Activated T-cell treated with anti-CD3 and anti-CD28 coated beads, Interleukin-2, amount 50 U/mL, for 24 hours (primary cell): ENCODE measurements at regions not wholly inside any gene's neighbourhood (a gene's known extent, or its start where the extent isn't known, plus 50 kb on each side); places are given as distances from the start of the nearest gene placed in this dataset.

ENCODE experiments used
- DNase-seq: peaks from one replicate; pipeline ENCODE4 v3.0.0-alpha.2; 2020
- H3K27ac Mint-ChIP-seq: 2 replicates; pipeline ENCODE4 v1.8.0; 2020; ENCODE audit warnings: mild to moderate bottlenecking, mixed read lengths
- H3K27me3 Mint-ChIP-seq: 2 replicates; pipeline ENCODE4 v1.8.0; 2020; ENCODE audit warnings: mixed read lengths
- H3K36me3 Mint-ChIP-seq: 2 replicates; pipeline ENCODE4 v1.8.0; 2020; ENCODE audit warnings: low read depth, mixed read lengths
- H3K4me1 Mint-ChIP-seq: 2 replicates; pipeline ENCODE4 v1.8.0; 2020; ENCODE audit warnings: low read depth, mixed read lengths
- H3K4me3 Mint-ChIP-seq: 2 replicates; pipeline ENCODE4 v1.8.0; 2020; ENCODE audit warnings: mild to moderate bottlenecking, moderate library complexity, mixed read lengths
- H3K9me3 Mint-ChIP-seq: 2 replicates; pipeline ENCODE4 v1.8.0; 2020; ENCODE audit warnings: mixed read lengths

DNA sequence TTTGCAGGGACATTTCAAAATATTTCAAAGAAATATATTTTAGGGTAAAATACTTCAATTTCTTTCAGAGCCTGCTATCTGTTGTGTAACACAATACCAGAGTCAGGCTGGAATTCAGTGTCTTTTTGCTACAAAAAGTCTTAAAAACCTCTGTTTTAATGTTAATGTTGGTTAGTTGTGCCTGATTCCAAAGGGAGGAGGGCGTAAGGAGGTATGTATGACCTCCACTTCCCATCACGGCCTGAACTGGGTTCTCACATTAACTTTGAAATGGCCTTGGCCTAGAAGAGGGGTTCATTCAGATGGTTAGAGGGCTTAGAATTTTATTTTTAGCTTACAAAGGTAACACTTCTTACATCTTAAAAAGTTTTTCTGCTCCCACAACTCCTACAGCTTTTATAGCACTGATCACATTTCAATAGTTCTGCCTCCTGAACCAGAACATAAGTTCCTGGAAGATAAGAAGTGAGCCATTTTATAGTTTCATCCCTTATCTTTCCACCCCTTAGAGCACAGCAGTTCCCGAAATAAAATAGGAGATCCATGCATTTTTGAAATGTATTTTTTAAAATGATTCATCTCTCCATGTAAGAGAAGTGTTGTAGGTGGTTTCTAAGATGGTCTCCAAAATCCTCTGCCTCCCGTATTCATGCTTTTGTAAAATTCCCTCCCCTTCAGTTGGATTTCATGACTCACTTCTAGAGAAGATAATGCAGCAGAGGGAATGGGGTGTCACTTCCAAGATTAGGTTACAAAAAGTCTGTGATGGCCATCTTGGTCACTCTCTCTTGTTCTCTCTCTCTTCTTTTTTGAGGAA, 543.1 kb upstream of the NECTIN3 start:
- no peak for DNase-seq
- no peak overlapping the region for H3K4me3 Mint-ChIP-seq
- H3K4me1 Mint-ChIP-seq = no peaks in the 10 kb centered on the region
- H3K27me3 Mint-ChIP-seq = no peaks in the 10 kb centered on the region
- H3K27ac Mint-ChIP-seq = no peak overlapping the region
- H3K9me3 Mint-ChIP-seq = no peaks in the 10 kb centered on the region
- no peaks in the 10 kb centered on the region for H3K36me3 Mint-ChIP-seq

DNA sequence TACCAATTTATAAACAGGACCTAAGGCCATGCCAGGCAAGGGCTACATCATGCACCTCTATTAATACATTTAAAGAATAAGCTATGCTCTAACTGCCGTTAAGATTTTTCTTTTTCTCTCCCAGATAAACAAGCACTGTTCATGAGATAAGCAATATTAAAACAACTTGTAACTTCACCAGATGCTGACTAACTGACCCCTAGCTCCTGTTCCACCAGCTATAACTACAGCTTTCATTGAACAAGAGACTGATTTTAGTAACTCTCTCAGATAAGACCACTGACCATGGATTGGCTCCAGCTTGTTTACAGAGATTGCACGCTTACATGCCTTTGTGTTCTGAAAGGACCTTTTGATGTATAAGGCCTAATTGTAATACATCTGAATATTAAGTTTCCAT, 540.7 kb upstream of the NECTIN3 start:
- no peak for DNase-seq
- no peak overlapping the region for H3K27ac Mint-ChIP-seq
- no peaks in the 10 kb centered on the region for H3K36me3 Mint-ChIP-seq
- H3K27me3 Mint-ChIP-seq = no peaks in the 10 kb centered on the region
- no peaks in the 10 kb centered on the region for H3K4me1 Mint-ChIP-seq
- no peaks in the 10 kb centered on the region for H3K9me3 Mint-ChIP-seq
- H3K4me3 Mint-ChIP-seq = no peak overlapping the region

- Mint-ChIP-seq H3K9me3 (no peaks in the 10 kb centered on the region), H3K36me3 (no peaks in the 10 kb centered on the region), H3K27ac (no peak overlapping the region), H3K27me3 (no peaks in the 10 kb centered on the region), H3K4me1 (no peaks in the 10 kb centered on the region), H3K4me3 (no peak overlapping the region)
- no peak for DNase-seq
Observed at GRCh38 chr3:110533089-110533488, 538.5 kb upstream of the NECTIN3 start.

- Mint-ChIP-seq H3K9me3 (no peaks in the 10 kb centered on the region), H3K4me1 (no peaks in the 10 kb centered on the region), H3K36me3 (no peaks in the 10 kb centered on the region), H3K27ac (no peak overlapping the region), H3K4me3 (no peak overlapping the region), H3K27me3 (peaks cover 9% of the 10 kb centered on the region)
- no peak for DNase-seq
Observed at GRCh38 chr3:110542552-110543150, 529.0 kb upstream of the NECTIN3 start.

DNA sequence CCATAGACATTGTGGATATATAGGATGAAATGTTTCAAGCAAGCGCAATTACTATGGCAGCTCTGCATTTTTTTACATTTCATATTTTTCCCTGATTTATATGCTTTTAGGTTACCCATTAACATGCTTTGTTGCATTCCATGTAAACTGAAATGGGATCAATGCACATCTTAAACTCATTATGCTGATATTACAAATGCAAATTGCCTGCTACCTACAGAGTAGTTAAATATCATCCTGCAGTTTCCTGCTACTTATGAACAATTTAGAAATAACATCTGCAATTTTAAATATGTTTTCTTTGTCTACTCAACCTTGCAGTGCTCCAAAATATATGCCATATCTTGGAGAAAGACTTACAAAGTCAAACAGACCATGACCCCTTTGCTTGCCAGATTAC, 526.9 kb upstream of the NECTIN3 start:
- Mint-ChIP-seq H3K36me3 (no peaks in the 10 kb centered on the region), H3K27me3 (peaks cover 14% of the 10 kb centered on the region), H3K4me1 (no peaks in the 10 kb centered on the region)

DNA sequence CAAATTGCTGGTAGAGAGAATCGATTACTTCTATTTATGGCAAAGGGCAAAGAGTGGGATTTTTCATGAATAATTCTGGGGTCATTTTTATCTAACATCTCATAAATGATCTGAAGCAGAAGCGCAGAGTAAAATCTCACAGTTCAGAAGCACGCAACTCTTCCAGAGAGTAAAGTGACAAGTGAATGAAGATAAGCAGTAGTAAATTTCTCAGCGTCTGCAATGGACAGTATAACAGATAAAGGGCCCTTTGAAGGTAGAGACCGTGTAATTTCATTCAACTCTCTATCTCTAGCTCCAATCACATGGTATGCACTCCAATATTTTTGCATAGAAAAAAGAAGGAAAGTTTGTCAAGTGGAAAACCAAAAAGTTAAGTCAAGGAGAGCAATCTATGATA, 521.1 kb upstream of the NECTIN3 start:
- Mint-ChIP-seq H3K27ac (no peak overlapping the region), H3K27me3 (peaks cover 8% of the 10 kb centered on the region), H3K9me3 (no peaks in the 10 kb centered on the region), H3K4me3 (no peak overlapping the region), H3K36me3 (no peaks in the 10 kb centered on the region), H3K4me1 (no peaks in the 10 kb centered on the region)
- no peak for DNase-seq

More for the DNA sequence above, 526.9 kb upstream of the NECTIN3 start:
- no peak for DNase-seq
- H3K9me3 Mint-ChIP-seq = no peaks in the 10 kb centered on the region
- H3K27ac Mint-ChIP-seq = no peak overlapping the region
- no peak overlapping the region for H3K4me3 Mint-ChIP-seq

GRCh38 chr3:110562621-110563020, 509.0 kb upstream of the NECTIN3 start:
- no peaks in the 10 kb centered on the region for H3K36me3 Mint-ChIP-seq
- DNase-seq = no peak
- no peaks in the 10 kb centered on the region for H3K9me3 Mint-ChIP-seq
- H3K27ac Mint-ChIP-seq = no peak overlapping the region
- peaks cover 18% of the 10 kb centered on the region for H3K27me3 Mint-ChIP-seq
- no peaks in the 10 kb centered on the region for H3K4me1 Mint-ChIP-seq
- no peak overlapping the region for H3K4me3 Mint-ChIP-seq

DNA sequence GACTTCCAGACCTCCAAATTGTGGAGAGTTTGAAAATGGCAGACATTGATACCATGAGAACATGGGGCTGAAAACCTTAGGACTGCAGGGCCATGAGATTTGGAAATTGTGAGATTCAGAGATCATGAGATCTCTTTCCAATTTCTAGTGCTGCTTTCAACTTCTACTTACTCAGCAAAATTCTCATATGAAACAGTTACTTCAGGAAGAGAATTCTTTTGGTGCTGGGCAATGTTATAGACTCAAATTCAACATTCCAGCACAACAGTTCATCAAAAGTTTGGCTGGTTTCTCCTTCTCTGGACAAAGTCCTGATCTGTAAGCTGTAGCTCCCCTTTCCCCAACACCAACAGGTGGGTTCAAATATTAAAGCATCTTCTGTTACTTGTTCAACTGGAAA, 506.9 kb upstream of the NECTIN3 start:
- Mint-ChIP-seq H3K4me3 (no peak overlapping the region), H3K9me3 (no peaks in the 10 kb centered on the region), H3K4me1 (no peaks in the 10 kb centered on the region), H3K27me3 (peaks cover 20% of the 10 kb centered on the region), H3K36me3 (no peaks in the 10 kb centered on the region), H3K27ac (no peak overlapping the region)
- DNase-seq = no peak

DNA sequence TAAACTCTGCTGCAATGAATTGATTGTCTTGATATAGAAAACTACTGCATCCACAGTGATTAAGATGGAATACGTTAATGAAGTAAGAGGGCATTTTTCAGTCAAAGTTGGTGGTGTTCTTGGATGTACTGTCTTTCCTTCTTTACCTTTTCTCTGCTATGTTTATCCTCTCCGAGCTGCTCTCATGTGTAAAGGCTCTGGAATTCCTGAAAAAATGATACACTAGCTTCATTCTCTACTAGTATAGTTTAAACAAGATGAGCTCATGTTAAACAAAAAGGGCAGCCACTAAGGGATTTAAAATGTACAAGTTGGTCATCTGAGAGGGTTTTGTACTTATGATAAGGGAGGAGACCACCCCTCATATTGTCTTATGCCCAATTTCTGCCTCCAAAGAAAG, 504.6 kb upstream of the NECTIN3 start:
- H3K9me3 Mint-ChIP-seq = no peaks in the 10 kb centered on the region
- no peak overlapping the region for H3K27ac Mint-ChIP-seq
- no peaks in the 10 kb centered on the region for H3K36me3 Mint-ChIP-seq
- H3K4me3 Mint-ChIP-seq = no peak overlapping the region
- no peak for DNase-seq
- peaks cover 10% of the 10 kb centered on the region for H3K27me3 Mint-ChIP-seq
- no peaks in the 10 kb centered on the region for H3K4me1 Mint-ChIP-seq

DNA sequence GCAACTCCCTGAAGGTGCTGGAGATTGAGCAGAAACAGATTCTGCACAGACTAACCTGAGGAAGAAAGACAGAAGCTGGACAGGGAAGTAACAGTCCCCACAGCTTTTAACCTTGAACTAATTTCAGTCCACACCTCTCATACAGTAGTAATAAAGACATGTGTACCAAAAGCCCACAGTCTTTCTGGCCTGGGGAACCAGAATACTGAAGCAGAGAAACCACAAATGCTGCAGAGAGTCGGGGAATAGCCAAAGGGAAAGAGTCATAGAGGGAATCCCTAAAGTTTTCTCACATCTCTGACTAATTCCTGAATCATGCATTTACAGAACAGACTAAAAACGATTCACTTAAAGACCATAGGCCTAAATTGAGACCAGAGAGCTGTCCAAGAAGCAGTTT, 503.4 kb upstream of the NECTIN3 start:
- DNase-seq = no peak
- H3K4me1 Mint-ChIP-seq = no peaks in the 10 kb centered on the region
- H3K4me3 Mint-ChIP-seq = no peak overlapping the region
- no peaks in the 10 kb centered on the region for H3K36me3 Mint-ChIP-seq
- no peaks in the 10 kb centered on the region for H3K9me3 Mint-ChIP-seq
- H3K27ac Mint-ChIP-seq = no peak overlapping the region
- H3K27me3 Mint-ChIP-seq = peaks cover 9% of the 10 kb centered on the region

- no peak for DNase-seq
- Mint-ChIP-seq H3K27me3 (peaks cover 4% of the 10 kb centered on the region), H3K27ac (no peak overlapping the region), H3K36me3 (no peaks in the 10 kb centered on the region), H3K9me3 (no peaks in the 10 kb centered on the region), H3K4me3 (no peak overlapping the region), H3K4me1 (no peaks in the 10 kb centered on the region)
Observed at GRCh38 chr3:110569073-110569472, 502.5 kb upstream of the NECTIN3 start.

GRCh38 chr3:110575702-110576101, 495.9 kb upstream of the NECTIN3 start:
- DNase-seq = no peak
- no peaks in the 10 kb centered on the region for H3K27me3 Mint-ChIP-seq
- H3K27ac Mint-ChIP-seq = no peak overlapping the region
- H3K9me3 Mint-ChIP-seq = no peaks in the 10 kb centered on the region
- peaks cover 6% of the 10 kb centered on the region for H3K4me1 Mint-ChIP-seq
- H3K4me3 Mint-ChIP-seq = no peak overlapping the region
- no peaks in the 10 kb centered on the region for H3K36me3 Mint-ChIP-seq

GRCh38 chr3:110576960-110577359, 494.7 kb upstream of the NECTIN3 start:
- DNase-seq = no peak
- Mint-ChIP-seq H3K36me3 (no peaks in the 10 kb centered on the region), H3K9me3 (no peaks in the 10 kb centered on the region)

GRCh38 chr3:110577854-110578253, 493.8 kb upstream of the NECTIN3 start:
- Mint-ChIP-seq H3K4me1 (peaks cover 6% of the 10 kb centered on the region), H3K27me3 (no peaks in the 10 kb centered on the region), H3K9me3 (no peaks in the 10 kb centered on the region)

More at GRCh38 chr3:110576960-110577359, 494.7 kb upstream of the NECTIN3 start:
- Mint-ChIP-seq H3K4me3 (no peak overlapping the region), H3K4me1 (peaks cover 6% of the 10 kb centered on the region), H3K27ac (no peak overlapping the region), H3K27me3 (no peaks in the 10 kb centered on the region)

GRCh38 chr3:110579840-110580550, 491.6 kb upstream of the NECTIN3 start:
- Mint-ChIP-seq H3K27ac (no peak overlapping the region), H3K4me3 (no peak overlapping the region), H3K27me3 (no peaks in the 10 kb centered on the region), H3K36me3 (no peaks in the 10 kb centered on the region), H3K4me1 (peaks cover 6% of the 10 kb centered on the region), H3K9me3 (no peaks in the 10 kb centered on the region)
- DNase-seq = no peak

More at GRCh38 chr3:110577854-110578253, 493.8 kb upstream of the NECTIN3 start:
- H3K27ac Mint-ChIP-seq = no peak overlapping the region
- no peaks in the 10 kb centered on the region for H3K36me3 Mint-ChIP-seq
- no peak for DNase-seq
- no peak overlapping the region for H3K4me3 Mint-ChIP-seq
